Prostate gland (tissue), 2 donors: ENCODE measurements at regions not wholly inside any gene's neighbourhood (a gene's known extent, or its start where the extent isn't known, plus 50 kb on each side); places are given as distances from the start of the nearest gene placed in this dataset.

Experiments
- CTCF ChIP-seq, 4 experiments: fragments of 200-600 bp in 2 of 4; fragments of 450-650 bp in 2 of 4; sonication (generic) in 2 of 4; IDR thresholded peaks; 1 replicate in 3 of 4; 2 replicates in 1 of 4; pipeline ENCODE4 v1.5.1; 2016 to 2019; ENCODE audit warnings: antibody characterized with exemption in 4 of 4, mild to moderate bottlenecking in 2 of 4, moderate library complexity in 2 of 4
- POLR2AphosphoS5 ChIP-seq: sonication (generic); formaldehyde crosslinking; IDR thresholded peaks from one replicate; pipeline ENCODE4 v1.6.1; 2017; ENCODE audit warnings: antibody characterized with exemption

- TF ChIP-seq CTCF (IDR thresholded peaks at IDR 0.05) (no peak), POLR2AphosphoS5 (no peak)
These were observed 224.5 kb downstream of the TEX13C start for GRCh38 chrX:125544031-125544660.
